G401.6 (cell line): ENCODE measurements at regions not wholly inside any gene's neighbourhood (a gene's known extent, or its start where the extent isn't known, plus 50 kb on each side); places are given as distances from the start of the nearest gene placed in this dataset.

Experiments used
- FAIRE-seq: peaks from 2 replicates; lab custom pipeline; 2012; peaks lifted over from hg19 to GRCh38; lab: Jason Lieb, UNC

GRCh38 chr2:150264442-150264841, 223.0 kb downstream of the RND3 start:
- no peak for FAIRE-seq

GRCh38 chr2:150261691-150262090, 225.8 kb downstream of the RND3 start:
- FAIRE-seq: no peak

GRCh38 chr2:150260636-150261035, 226.8 kb downstream of the RND3 start:
- no peak for FAIRE-seq

- FAIRE-seq: no peak
Observed at GRCh38 chr2:150259746-150260145, 227.7 kb downstream of the RND3 start.

- FAIRE-seq: no peak
Observed at GRCh38 chr2:150258781-150259307, 228.6 kb downstream of the RND3 start.

GRCh38 chr2:150256736-150257135, 230.7 kb downstream of the RND3 start:
- no peak for FAIRE-seq

- FAIRE-seq: no peak
Observed at GRCh38 chr2:150255528-150255927, 231.9 kb downstream of the RND3 start.

- FAIRE-seq: peak; percentile 40
Observed at GRCh38 chr2:150249735-150250134, 237.7 kb downstream of the RND3 start.

GRCh38 chr2:150247481-150247880, 240.0 kb downstream of the RND3 start:
- FAIRE-seq: no peak

- no peak for FAIRE-seq
Observed at GRCh38 chr2:150234787-150235446, 252.6 kb downstream of the RND3 start.

GRCh38 chr2:150232871-150233270, 254.6 kb downstream of the RND3 start:
- FAIRE-seq: no peak

GRCh38 chr2:150232321-150232720, 255.1 kb downstream of the RND3 start:
- FAIRE-seq: no peak

- FAIRE-seq: no peak
Observed at GRCh38 chr2:150230616-150231015, 256.9 kb downstream of the RND3 start.

- FAIRE-seq: no peak
Observed at GRCh38 chr2:150230004-150230403, 257.5 kb downstream of the RND3 start.

GRCh38 chr2:150228936-150229335, 258.5 kb downstream of the RND3 start:
- FAIRE-seq: no peak

- no peak for FAIRE-seq
Observed at GRCh38 chr2:150225030-150225429, 262.4 kb downstream of the RND3 start.

GRCh38 chr2:150224321-150224720, 263.1 kb downstream of the RND3 start:
- no peak for FAIRE-seq

GRCh38 chr2:150222942-150223341, 264.5 kb downstream of the RND3 start:
- no peak for FAIRE-seq

- no peak for FAIRE-seq
Observed at GRCh38 chr2:150222379-150222778, 265.1 kb downstream of the RND3 start.

GRCh38 chr2:150219861-150220260, 267.6 kb downstream of the RND3 start:
- FAIRE-seq: no peak

- FAIRE-seq: no peak
Observed at GRCh38 chr2:150215041-150215440, 272.4 kb downstream of the RND3 start.

- no peak for FAIRE-seq
Observed at GRCh38 chr2:150214626-150215025, 272.8 kb downstream of the RND3 start.

GRCh38 chr2:150212722-150213171, 274.7 kb downstream of the RND3 start:
- no peak for FAIRE-seq

GRCh38 chr2:150211164-150211631, 276.3 kb downstream of the RND3 start:
- FAIRE-seq: peak; percentile 19
